Heart left ventricle (tissue), 16 donors: ENCODE measurements at regions not wholly inside any gene's neighbourhood (a gene's known extent, or its start where the extent isn't known, plus 50 kb on each side); places are given as distances from the start of the nearest gene placed in this dataset.

Source experiments
- ATAC-seq, 4 donors: fragments of 200-7000 bp; cut with Tn5 transposase; one replicate each; pipeline ENCODE4 v1.9.1; 2020 to 2022; ENCODE audit warnings: moderate library complexity in 4 of 4, mild to moderate bottlenecking in 3 of 4, moderate number of reproducible peaks in 1 of 4
- DNase-seq, 5 donors: peaks; one replicate each; pipeline ENCODE4 v3.0.0-alpha.2; 2020
- H3K27ac ChIP-seq, 12 donors: fragments of 200-600 bp; sonication (generic) in 4 of 12; one replicate each; pipeline versions ENCODE4 v1.5.0 to v1.8.0; 2016 to 2022; ENCODE audit warnings: mild to moderate bottlenecking in 2 of 12
- H3K27me3 ChIP-seq, 9 donors: fragments of 200-600 bp; sonication (generic) in 2 of 9; one replicate each; pipeline versions ENCODE4 v1.5.1 to v1.8.0; 2016 to 2022; ENCODE audit warnings: mild to moderate bottlenecking in 3 of 9
- H3K36me3 ChIP-seq, 9 donors: fragments of 200-600 bp; sonication (generic) in 2 of 9; one replicate each; pipeline versions ENCODE4 v1.5.0 to v1.8.0; 2018 to 2022; ENCODE audit warnings: mild to moderate bottlenecking in 2 of 9
- H3K4me1 ChIP-seq, 12 donors: fragments of 200-600 bp; sonication (generic) in 4 of 12; one replicate each; pipeline versions ENCODE4 v1.5.0 to v1.8.0; 2016 to 2022; ENCODE audit warnings: mild to moderate bottlenecking in 3 of 12
- H3K4me3 ChIP-seq, 12 donors: fragments of 200-600 bp; sonication (generic) in 4 of 12; one replicate each; pipeline versions ENCODE4 v1.5.0 to v1.8.0; 2017 to 2022; ENCODE audit warnings: mild to moderate bottlenecking in 9 of 12, moderate library complexity in 4 of 12
- H3K9me3 ChIP-seq, 12 donors: fragments of 200-600 bp; sonication (generic) in 4 of 12; one replicate each; pipeline versions ENCODE4 v1.5.0 to v1.8.0; 2016 to 2022; ENCODE audit warnings: mild to moderate bottlenecking in 1 of 12
- POLR2A ChIP-seq, 2 donors: fragments of 450-650 bp; IDR thresholded peaks; one replicate each; pipeline ENCODE4 v1.6.1; 2017; ENCODE audit warnings: antibody characterized with exemption in 2 of 2, mild to moderate bottlenecking in 2 of 2, moderate library complexity in 2 of 2
- WGBS, 4 donors: extraction: QIAGEN DNeasy Blood & Tissue Kit in 2 of 4; methylation state at CpG; one replicate each; pipeline versions ENCODE4 v1.1.5 to v1.1.7; 2013 to 2018; 5-methylcytosine and 5-hydroxymethylcytosine counted together
- intact Hi-C, 10 donors: fragments of 100-400 bp; cut with DNase I; formaldehyde crosslinking; loops; one replicate each; pipeline versions ENCODE4 v1.11.1 to v1.14.2; 2022
- TF ChIP-seq, protein P1 (sequence below), 12 donors: fragments of 200-600 bp; sonication (generic) in 4 of 12; IDR thresholded peaks; one replicate each; pipeline versions ENCODE4 v1.5.0 to v1.8.0; 2018 to 2022; ENCODE audit warnings: antibody characterized with exemption in 12 of 12, mild to moderate bottlenecking in 5 of 12
- donor health status: ischemic (EF 13 %, LVEDD 7.1; RV severe dilation, severe dysfunction).
- donor health status: healthy with polysubstance abuse.
- donor health status: DM: no; HTN: yes; CAD: no.
- donor health status: DM: no; HTN: no; CAD: no.
- donor health status: ischemic (EF 25% LVEDD 6.9; RV normal size, moderate dysfunction).
- donor health status: ischemic (EF 25% LVEDD 5.7; RV mildly dilated, moderate dysfunction).
- donor health status: healthy.
- donor health status: DM: yes; HTN: yes; CAD: no.
- donor health status: ischemic (EF 35%, LVEDD 5.7; RV mildly dilated, moderate dysfunction).
- donor health status: nonischemic (EF 11% LVEDD 7.7; RV severe dilation, severe dysfunction).
- donor health status: DM: yes; HTN: yes; CAD: no.
- donor health status: PGD.
- donor health status: ischemic (EF 29% LVEDD 5.4; RV normal size, mild dysfunction).
- donor health status: nonischemic (EF 23%, LVEDD 6.1; RV moderate dilation, normal function).

- Histone ChIP-seq H3K27ac (no peak overlapping the region), H3K36me3 (no peaks in the 10 kb centered on the region), H3K27me3 (no peaks in the 10 kb centered on the region), H3K4me1 (peaks cover 0 to 20% (median 11%) of the 10 kb centered on the region in 12 donors), H3K9me3 (peaks cover 0 to 12% (median 0%) of the 10 kb centered on the region in 12 donors), H3K4me3 (no peak overlapping the region)
- DNase-seq (no peak), ATAC-seq (no peak)
- TF ChIP-seq, protein P1, sequence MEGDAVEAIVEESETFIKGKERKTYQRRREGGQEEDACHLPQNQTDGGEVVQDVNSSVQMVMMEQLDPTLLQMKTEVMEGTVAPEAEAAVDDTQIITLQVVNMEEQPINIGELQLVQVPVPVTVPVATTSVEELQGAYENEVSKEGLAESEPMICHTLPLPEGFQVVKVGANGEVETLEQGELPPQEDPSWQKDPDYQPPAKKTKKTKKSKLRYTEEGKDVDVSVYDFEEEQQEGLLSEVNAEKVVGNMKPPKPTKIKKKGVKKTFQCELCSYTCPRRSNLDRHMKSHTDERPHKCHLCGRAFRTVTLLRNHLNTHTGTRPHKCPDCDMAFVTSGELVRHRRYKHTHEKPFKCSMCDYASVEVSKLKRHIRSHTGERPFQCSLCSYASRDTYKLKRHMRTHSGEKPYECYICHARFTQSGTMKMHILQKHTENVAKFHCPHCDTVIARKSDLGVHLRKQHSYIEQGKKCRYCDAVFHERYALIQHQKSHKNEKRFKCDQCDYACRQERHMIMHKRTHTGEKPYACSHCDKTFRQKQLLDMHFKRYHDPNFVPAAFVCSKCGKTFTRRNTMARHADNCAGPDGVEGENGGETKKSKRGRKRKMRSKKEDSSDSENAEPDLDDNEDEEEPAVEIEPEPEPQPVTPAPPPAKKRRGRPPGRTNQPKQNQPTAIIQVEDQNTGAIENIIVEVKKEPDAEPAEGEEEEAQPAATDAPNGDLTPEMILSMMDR (IDR thresholded peaks at IDR 0.05), result no peak
- TF ChIP-seq POLR2A (IDR thresholded peaks at IDR 0.05), result no peak
- intact Hi-C loops, result no loop called here
- 94 to 99% (median 98%) methylated on average over 1 of the region's 1 CpG for WGBS, 4 donors
These were observed 76.1 kb upstream of the IRF2BP2 start for GRCh38 chr1:234686035-234686434.

GRCh38 chr1:234684856-234685255, 74.9 kb upstream of the IRF2BP2 start:
- TF ChIP-seq POLR2A (IDR thresholded peaks at IDR 0.05), result no peak
- TF ChIP-seq, protein P1 (IDR thresholded peaks at IDR 0.05), result no peak
- ATAC-seq (no peak), DNase-seq (no peak)
- 94 to 99% (median 99%) methylated on average over 2 of the region's 2 CpGs for WGBS, 4 donors
- Histone ChIP-seq H3K4me1 (peaks cover 0 to 20% (median 11%) of the 10 kb centered on the region in 12 donors), H3K27me3 (no peaks in the 10 kb centered on the region), H3K36me3 (no peaks in the 10 kb centered on the region), H3K9me3 (peaks cover 0 to 12% (median 0%) of the 10 kb centered on the region in 12 donors), H3K27ac (peak overlapping the region in 4 of 12 donors; percentile 47 to 77 (median 66)), H3K4me3 (no peak overlapping the region)
- intact Hi-C loops, result loop anchor here in 1 of 10 donors (5.0 kb wide), 1 partner anchor 32 kb away; no protein-coding TSS in a partner anchor

DNA sequence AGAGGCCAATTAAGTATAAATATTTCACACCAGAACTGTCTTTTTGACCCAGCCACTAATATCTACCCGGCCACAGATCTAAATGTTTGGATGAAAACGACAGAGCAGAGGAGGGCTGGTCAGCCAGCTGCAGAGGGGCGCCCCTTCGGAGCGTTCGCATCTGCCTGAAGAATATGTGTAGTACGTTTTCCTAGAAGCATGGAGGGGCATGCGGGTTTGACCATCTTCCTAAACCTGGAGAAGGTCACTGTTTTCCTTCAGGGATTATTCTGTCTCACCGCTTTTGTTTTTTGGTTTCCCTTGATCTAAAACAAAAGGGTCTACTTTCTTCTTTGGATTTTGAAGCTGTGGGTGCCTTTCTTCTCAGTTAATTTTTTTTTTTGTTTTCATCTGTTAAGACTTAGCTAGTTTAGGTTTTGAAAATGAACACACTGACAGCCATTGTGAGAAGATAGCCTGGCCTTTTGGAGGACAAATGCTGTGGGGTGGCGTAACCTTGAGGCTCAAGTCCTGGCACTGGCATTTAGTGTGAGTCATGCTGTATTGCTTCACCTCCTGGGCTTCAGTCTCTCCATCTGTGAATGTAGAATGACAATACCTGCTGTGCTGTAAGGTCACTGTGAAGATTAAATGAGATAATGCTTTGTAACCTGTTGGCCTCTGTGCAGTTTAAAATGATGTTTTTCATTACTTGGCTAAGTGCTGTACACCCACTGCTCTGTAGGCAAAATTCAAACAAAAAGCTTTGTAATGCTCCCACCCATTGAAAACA, 74.1 kb upstream of the IRF2BP2 start:
- H3K4me1 ChIP-seq, result peaks cover 0 to 20% (median 11%) of the 10 kb centered on the region in 12 donors
- H3K27me3 ChIP-seq, result no peaks in the 10 kb centered on the region
- no peaks in the 10 kb centered on the region for H3K36me3 ChIP-seq
- intact Hi-C loops, result loop anchor here in 1 of 10 donors (5.0 kb wide), 1 partner anchor 33 kb away; no protein-coding TSS in a partner anchor
- DNase-seq (peak in 4 of 5 donors; percentile 60 to 79 (median 70)), ATAC-seq (peak; percentile 92 to 99 (median 98))
- TF ChIP-seq, protein P1 (IDR thresholded peaks at IDR 0.05), result no peak
- no peak for TF ChIP-seq POLR2A (IDR thresholded peaks at IDR 0.05)
- no peak overlapping the region for H3K4me3 ChIP-seq
- H3K9me3 ChIP-seq, result peaks cover 0 to 12% (median 0%) of the 10 kb centered on the region in 12 donors
- 70 to 83% (median 77%) methylated on average over 10 of the region's 10 CpGs for WGBS, 4 donors
- H3K27ac ChIP-seq, result peak overlapping the region in 11 of 12 donors; percentile 24 to 77 (median 65)

DNA sequence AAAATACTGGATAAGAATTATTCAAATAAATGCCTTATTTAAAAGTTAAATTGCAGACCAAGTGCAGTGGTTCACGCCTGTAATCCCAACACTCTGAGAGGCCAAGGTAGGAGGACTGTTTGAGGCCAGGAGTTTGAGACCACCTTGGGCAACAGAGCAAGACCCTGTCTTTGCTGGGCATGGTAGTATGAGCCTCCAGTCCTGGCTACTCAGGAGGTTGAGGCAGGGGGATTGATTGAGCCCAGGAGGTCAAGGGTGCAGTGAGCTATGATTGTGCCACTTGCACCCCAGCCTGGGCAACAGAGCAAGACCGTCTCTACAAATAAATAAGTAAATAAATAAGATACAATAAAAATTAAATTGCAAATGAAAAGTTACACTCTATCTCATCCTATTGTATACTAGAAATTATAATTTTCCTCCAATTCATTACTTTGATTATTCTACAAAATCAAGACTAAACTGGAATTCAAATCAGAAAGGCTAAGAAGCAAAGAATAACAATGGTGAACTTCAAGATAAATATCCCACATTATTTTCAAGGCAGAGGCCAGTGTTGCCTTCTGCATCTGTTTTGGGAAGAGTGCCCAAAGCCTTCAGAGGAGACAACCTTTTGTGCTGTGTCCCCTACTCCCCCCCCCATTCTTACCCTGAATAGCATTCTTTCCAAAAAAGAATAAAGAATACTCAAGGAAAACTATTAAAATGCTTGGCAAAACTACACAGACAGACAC, 73.3 kb upstream of the IRF2BP2 start:
- no peak for TF ChIP-seq POLR2A (IDR thresholded peaks at IDR 0.05)
- TF ChIP-seq, protein P1 (IDR thresholded peaks at IDR 0.05), result no peak
- no peak for DNase-seq
- H3K4me3 ChIP-seq, result no peak overlapping the region
- peaks cover 0 to 12% (median 0%) of the 10 kb centered on the region in 12 donors for H3K9me3 ChIP-seq
- peak in 2 of 4 donors; percentile 9 to 38 for ATAC-seq
- intact Hi-C loops, result loop anchor here in 1 of 10 donors (5.0 kb wide), 1 partner anchor 34 kb away; no protein-coding TSS in a partner anchor
- H3K4me1 ChIP-seq, result peaks cover 0 to 20% (median 11%) of the 10 kb centered on the region in 12 donors
- peak overlapping the region in 10 of 12 donors; percentile 24 to 77 (median 64) for H3K27ac ChIP-seq
- no peaks in the 10 kb centered on the region for H3K27me3 ChIP-seq
- 91 to 98% (median 96%) methylated on average over 2 of the region's 2 CpGs for WGBS, 4 donors
- no peaks in the 10 kb centered on the region for H3K36me3 ChIP-seq
